Activated naive CD4-positive, alpha-beta T cell treated with anti-CD3 and anti-CD28 coated beads, Interleukin-2, amount 50 U/mL, for 24 hours (primary cell): ENCODE measurements at regions not wholly inside any gene's neighbourhood (a gene's known extent, or its start where the extent isn't known, plus 50 kb on each side); places are given as distances from the start of the nearest gene placed in this dataset.
"Not testable (repeated sequence)": the region's sequence is repeated elsewhere in the genome, so short reads cannot be mapped to it uniquely, and the experiment has no call there.

ENCODE experiments used
- H3K27ac Mint-ChIP-seq: one replicate; pipeline ENCODE4 v1.8.0; 2021; ENCODE audit warnings: mild to moderate bottlenecking, mixed read lengths
- H3K27me3 Mint-ChIP-seq: one replicate; pipeline ENCODE4 v1.8.0; 2021; ENCODE audit warnings: mixed read lengths
- H3K36me3 Mint-ChIP-seq: one replicate; pipeline ENCODE4 v1.8.0; 2021; ENCODE audit warnings: mixed read lengths
- H3K4me1 Mint-ChIP-seq: one replicate; pipeline ENCODE4 v1.8.0; 2021; ENCODE audit warnings: mixed read lengths
- H3K4me3 Mint-ChIP-seq: one replicate; pipeline ENCODE4 v1.8.0; 2021; ENCODE audit warnings: mild to moderate bottlenecking, mixed read lengths
- H3K9me3 Mint-ChIP-seq: one replicate; pipeline ENCODE4 v1.8.0; 2021; ENCODE audit warnings: mixed read lengths

DNA sequence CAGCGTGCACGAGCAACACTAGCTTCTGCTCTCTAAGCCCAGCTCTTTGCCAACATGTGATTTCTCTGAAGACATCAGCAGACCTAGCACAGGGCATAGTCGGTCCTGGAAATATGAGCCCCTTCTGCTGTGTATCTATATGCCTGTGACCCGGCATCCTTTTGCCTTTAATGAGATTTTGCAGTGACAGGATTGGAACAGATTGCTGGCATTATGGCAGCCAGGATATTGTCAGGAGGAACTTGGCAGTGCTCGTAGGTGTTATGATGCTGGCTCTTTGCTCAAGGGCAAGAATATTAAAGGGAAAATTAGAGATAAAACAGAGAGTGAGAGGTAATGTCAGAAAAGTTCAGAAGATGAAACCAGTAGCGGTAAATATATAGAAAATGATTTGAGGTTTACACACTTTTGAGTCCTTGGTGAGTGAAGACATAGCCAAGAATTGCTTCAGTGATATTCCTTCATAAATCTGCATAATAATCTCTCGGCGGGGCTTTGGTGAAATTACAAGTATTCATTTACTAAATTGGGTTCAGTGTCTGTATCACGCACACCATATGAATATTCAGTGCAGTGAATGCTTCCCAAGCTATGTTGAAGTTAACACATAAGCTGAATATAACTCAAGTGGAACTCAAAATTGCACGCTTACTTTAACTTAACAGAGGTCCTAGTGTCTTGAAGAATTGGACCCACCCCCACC, 502.1 kb upstream of the NR3C2 start:
- Mint-ChIP-seq H3K4me3 (no peak overlapping the region), H3K9me3 (no peaks in the 10 kb centered on the region), H3K27me3 (peaks cover 1% of the 10 kb centered on the region), H3K36me3 (no peaks in the 10 kb centered on the region), H3K27ac (no peak overlapping the region), H3K4me1 (no peaks in the 10 kb centered on the region)

DNA sequence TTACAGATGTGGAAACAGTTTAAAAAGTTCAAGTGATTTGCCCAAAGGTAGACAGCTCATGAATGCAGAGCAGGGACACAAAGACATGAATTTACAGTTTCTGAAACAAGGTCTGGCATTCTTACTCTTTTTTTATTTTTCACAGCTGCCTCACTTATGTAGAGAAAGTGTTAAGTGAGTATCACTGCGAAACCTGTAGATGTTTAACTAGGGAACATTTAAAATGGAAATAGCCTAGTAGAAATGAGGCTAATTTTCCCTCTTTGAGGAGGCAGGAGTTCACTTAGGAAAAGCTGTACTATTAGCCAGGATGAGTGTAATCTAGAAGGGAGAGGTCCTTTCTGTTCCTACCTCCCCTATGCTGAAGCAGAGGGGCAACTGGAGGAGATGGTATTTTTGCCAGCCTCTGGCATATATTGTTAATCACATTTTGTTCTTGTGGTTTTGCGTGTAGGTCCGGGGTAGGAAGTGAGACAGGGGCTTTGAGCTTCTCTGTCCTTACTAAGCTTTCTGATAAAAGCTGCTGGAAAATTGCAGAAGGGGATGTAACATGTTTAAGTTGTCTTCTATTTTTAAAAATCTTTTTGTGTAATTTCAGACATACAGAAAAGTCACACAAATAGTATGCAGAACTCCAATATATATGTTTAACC, 492.8 kb upstream of the NR3C2 start:
- H3K4me1 Mint-ChIP-seq: no peaks in the 10 kb centered on the region
- H3K9me3 Mint-ChIP-seq: peaks cover 18% of the 10 kb centered on the region
- H3K27ac Mint-ChIP-seq: no peak overlapping the region
- no peak overlapping the region for H3K4me3 Mint-ChIP-seq
- H3K36me3 Mint-ChIP-seq: no peaks in the 10 kb centered on the region
- H3K27me3 Mint-ChIP-seq: no peaks in the 10 kb centered on the region

DNA sequence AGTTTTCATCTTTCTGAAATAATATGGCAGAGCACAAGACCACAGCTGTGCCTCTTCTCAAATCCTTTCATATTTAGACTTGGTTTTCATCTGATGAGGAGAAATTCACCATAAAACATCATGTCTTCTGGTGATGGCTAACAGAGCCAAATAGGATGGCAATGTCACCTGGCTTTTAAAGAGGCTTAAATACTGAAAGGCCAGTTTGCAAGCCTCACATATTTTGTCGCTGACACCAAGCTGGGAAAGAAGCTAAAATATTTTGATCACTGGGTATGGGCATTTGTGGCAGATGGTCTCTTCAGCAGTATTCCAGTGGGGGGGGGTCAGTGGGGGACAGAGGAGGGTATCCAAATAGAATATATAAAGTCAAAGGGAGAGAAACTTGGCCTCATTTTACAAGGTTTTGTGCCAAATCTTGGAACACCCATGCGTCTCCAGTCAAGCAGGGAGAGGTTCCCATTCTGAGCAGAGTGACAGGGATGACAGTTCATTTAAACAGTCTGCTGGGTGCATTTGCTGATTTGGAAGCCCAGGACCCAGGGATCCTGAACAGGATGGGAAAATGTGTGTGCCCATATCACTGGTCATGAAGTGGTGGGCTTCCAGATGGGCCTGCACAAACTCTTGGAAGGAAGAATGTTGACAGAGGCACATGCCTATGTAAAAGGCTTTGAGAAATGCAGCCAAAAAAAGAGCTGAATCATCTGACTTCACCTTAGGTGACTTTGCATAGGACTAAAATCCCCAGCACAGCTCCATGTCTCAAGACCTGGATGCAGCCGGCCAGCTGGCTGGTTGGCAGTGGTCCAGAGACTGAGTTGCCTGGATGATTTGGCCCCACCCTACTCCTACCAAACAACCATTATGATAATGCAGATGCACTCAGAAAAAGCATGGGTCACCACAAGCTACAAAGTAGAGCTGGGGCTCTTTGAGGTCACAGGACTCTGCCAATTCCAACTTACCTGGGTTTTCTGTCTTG, 484.4 kb upstream of the NR3C2 start:
- Mint-ChIP-seq H3K4me1 (no peaks in the 10 kb centered on the region), H3K4me3 (no peak overlapping the region), H3K27ac (no peak overlapping the region), H3K36me3 (no peaks in the 10 kb centered on the region), H3K27me3 (peaks cover 3% of the 10 kb centered on the region), H3K9me3 (peaks cover 23% of the 10 kb centered on the region)

DNA sequence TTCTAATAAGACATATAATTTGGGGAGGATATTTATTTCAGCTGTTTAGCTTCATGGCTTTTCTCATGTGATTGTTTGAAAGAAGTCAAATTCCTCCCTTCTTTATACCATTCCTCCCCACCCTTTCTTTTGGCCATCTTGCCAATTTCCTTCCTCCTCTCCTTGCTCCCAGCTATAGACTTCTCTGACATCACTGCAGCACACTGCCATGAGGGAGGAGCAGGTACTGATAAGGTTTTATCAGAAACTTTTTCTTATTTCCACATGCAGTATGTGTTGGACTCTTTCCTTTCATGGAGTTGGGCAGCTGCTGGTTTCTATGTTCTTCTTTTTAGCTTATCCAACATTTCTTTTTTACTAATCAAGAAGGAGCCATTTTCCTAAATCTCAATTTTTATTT, 481.7 kb upstream of the NR3C2 start:
- Mint-ChIP-seq H3K27ac (no peak overlapping the region), H3K27me3 (peaks cover 3% of the 10 kb centered on the region), H3K9me3 (no peaks in the 10 kb centered on the region), H3K36me3 (no peaks in the 10 kb centered on the region), H3K4me3 (no peak overlapping the region), H3K4me1 (no peaks in the 10 kb centered on the region)

DNA sequence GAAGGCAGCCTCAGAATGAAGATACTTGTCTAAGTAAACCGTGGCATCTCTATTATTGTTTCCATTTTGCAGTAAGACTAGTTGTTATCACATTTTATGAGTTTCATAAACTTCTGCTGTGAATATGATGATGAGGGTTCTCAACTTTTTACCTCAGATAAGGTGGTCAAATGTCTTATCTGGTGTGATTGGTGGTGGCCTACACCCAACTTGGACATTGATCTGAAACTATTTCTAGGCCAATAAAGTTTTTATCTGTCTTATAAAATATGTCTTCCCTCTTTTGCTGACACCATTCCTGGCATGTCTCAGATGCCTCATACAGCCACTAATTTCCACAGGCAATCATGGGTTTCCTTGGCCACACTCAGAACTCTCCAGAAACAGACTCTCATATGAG, 480.3 kb upstream of the NR3C2 start:
- H3K27ac Mint-ChIP-seq: no peak overlapping the region
- peaks cover 1% of the 10 kb centered on the region for H3K27me3 Mint-ChIP-seq
- H3K9me3 Mint-ChIP-seq: no peaks in the 10 kb centered on the region
- no peak overlapping the region for H3K4me3 Mint-ChIP-seq
- H3K4me1 Mint-ChIP-seq: no peaks in the 10 kb centered on the region
- no peaks in the 10 kb centered on the region for H3K36me3 Mint-ChIP-seq

DNA sequence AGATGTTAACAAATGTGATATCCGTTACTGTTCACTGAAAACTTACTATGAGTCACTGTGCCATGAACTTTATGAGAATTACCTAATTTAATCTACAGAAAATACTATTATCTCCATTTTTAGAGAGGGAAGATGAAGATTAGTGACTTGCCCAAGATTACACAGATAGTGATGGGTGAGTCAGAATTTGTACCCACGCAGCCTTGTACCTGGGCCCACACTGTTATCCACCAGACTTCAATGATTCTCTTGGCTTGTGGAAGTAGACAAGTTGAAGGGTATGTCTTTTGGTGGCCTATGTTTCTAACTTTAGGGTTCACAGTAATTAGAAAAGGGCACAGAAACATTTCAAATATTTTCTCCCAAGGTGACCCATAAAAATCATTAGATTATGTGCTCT, 472.5 kb upstream of the NR3C2 start:
- H3K27ac Mint-ChIP-seq: no peak overlapping the region
- no peaks in the 10 kb centered on the region for H3K36me3 Mint-ChIP-seq
- no peaks in the 10 kb centered on the region for H3K9me3 Mint-ChIP-seq
- H3K4me3 Mint-ChIP-seq: no peak overlapping the region
- peaks cover 1% of the 10 kb centered on the region for H3K27me3 Mint-ChIP-seq
- no peaks in the 10 kb centered on the region for H3K4me1 Mint-ChIP-seq

DNA sequence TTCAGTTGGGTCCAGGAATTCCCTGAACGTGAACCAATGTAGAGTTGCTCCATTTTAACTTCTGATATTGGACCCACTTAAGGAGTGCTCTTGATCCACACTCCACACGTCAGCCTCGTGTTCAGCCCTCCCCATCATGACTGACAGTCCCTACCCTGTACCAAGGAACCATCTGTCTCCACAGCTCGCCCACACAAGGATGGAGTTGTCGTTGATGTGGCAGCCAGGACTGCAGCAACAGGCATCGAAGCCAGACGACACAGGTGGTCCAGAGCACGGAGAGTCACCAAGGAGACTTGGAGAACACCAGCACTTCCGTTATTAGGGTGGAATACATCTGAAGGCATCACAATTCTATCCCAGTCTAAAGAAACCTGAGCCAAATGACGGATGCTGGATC, 472.1 kb upstream of the NR3C2 start:
- Mint-ChIP-seq H3K4me1 (no peaks in the 10 kb centered on the region), H3K27me3 (peaks cover 1% of the 10 kb centered on the region), H3K9me3 (no peaks in the 10 kb centered on the region), H3K4me3 (no peak overlapping the region), H3K36me3 (no peaks in the 10 kb centered on the region), H3K27ac (no peak overlapping the region)

DNA sequence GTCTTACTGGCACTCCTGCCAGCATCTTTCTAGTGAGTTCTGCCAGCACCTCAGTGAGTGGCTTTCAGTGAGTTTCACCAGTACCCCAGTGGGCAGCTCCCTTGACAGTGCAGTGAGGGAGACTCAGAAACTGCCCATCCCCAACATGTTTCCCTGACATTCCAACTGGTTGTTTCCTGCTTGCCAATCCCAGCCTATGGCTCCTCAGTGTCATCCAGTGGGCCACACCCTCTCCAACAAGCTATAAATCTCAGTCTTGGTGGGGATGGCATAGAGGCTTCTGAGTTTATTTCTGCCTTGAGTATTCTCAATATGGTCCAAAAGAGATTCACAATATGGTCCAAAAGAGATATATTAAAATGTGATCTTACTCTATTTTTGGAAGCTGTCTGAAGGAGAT, 461.2 kb upstream of the NR3C2 start:
- Mint-ChIP-seq H3K27me3 (peaks cover 1% of the 10 kb centered on the region), H3K9me3 (peaks cover 11% of the 10 kb centered on the region), H3K4me1 (no peaks in the 10 kb centered on the region), H3K4me3 (no peak overlapping the region), H3K27ac (no peak overlapping the region), H3K36me3 (peaks cover 3% of the 10 kb centered on the region)

DNA sequence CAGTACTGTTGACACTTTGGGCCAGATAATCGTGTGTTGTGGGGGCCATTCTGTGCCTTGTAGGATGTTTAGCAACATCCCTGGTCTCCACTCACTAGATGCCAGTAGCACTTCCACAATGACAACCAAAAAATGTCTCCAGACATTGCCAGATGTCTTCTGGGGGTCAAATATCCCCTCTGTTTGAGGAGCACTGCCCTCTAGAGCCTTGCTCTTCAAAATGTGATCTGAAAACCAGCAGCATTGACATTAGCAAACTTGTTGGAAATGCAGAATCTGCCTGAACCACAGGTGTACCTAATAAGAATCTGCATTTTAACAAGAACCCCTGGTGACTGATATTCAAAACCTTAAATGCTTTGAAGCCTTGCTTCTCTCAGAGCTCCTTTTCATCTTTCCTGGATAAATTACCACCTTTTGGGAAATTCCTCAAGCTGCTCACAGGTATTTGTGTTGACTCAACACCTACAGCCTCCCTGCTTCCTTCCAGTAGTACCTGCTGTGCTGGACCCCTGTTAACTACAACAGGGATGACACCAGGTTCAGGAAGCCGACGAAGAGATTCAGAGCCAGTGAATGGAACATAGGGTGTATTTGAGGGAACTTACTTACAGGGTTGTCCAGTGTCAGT, 459.0 kb upstream of the NR3C2 start:
- H3K4me1 Mint-ChIP-seq: no peaks in the 10 kb centered on the region
- H3K4me3 Mint-ChIP-seq: no peak overlapping the region
- peaks cover 13% of the 10 kb centered on the region for H3K9me3 Mint-ChIP-seq
- no peak overlapping the region for H3K27ac Mint-ChIP-seq
- peaks cover 4% of the 10 kb centered on the region for H3K36me3 Mint-ChIP-seq
- peaks cover 1% of the 10 kb centered on the region for H3K27me3 Mint-ChIP-seq

DNA sequence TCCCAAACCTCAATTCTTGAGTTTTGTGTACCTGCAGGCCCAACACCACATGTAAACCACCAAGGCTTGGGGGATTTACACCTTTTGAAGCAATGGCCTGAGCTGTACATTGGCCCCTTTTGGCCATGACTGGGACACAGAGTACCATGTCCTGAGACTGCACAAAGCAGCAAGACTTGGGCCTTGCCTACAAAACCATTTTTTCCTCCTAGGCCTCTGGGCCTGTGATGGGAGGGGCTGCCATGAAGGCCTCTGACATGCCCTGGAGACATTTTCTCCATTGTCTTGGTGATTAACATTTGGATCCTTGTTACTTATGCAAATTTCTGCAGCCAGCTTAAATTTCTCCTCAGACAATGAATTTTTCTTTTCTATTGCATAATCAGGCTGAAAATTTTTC, 455.9 kb upstream of the NR3C2 start:
- not testable (repeated sequence) for H3K4me3 Mint-ChIP-seq, H3K4me1 Mint-ChIP-seq, H3K27me3 Mint-ChIP-seq, H3K27ac Mint-ChIP-seq, H3K36me3 Mint-ChIP-seq
- H3K9me3 Mint-ChIP-seq: peaks cover 13% of the 10 kb centered on the region

DNA sequence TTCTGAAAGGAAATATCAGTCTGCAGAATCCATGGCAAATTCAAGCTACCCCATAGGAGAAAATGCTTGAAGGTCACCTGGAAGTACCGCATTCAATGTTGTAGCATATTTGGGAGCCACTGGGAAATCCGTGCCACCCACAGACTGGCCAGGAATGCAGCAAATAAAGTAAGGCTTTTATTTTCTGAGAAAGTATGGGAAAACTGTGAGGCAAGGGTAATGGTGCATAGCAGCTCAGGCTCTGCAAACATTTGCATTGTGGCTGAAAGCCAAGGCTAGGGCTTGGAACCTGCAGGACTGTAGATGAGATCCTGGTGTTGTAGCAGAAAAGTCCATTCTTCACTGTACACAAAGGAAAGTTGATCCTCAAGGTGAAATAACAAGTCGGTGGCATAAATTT, 450.9 kb upstream of the NR3C2 start:
- Mint-ChIP-seq H3K36me3 (peaks cover 2% of the 10 kb centered on the region), H3K27ac (no peak overlapping the region), H3K9me3 (no peaks in the 10 kb centered on the region), H3K4me3 (no peak overlapping the region), H3K4me1 (no peaks in the 10 kb centered on the region), H3K27me3 (no peaks in the 10 kb centered on the region)

DNA sequence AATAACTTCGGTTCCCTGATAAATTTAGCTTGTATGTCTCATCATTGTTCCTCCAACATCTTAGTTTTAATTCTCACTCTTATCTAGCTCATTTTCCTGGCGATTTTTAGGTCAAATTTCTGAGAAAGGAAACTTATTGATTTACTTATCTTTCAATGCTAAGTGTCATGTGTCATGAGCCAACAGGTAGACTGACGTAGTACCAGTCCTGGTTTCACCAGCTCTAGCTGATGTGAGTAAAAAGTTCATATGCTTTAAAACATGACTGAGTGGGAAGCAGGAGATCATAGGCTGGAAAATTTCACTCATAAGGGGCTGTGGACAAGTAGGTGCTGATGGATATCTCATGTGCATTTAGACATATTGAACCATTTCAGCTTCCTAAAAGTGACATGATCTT, 441.7 kb upstream of the NR3C2 start:
- no peaks in the 10 kb centered on the region for H3K4me1 Mint-ChIP-seq
- no peak overlapping the region for H3K27ac Mint-ChIP-seq
- H3K27me3 Mint-ChIP-seq: no peaks in the 10 kb centered on the region
- H3K9me3 Mint-ChIP-seq: no peaks in the 10 kb centered on the region
- no peak overlapping the region for H3K4me3 Mint-ChIP-seq
- no peaks in the 10 kb centered on the region for H3K36me3 Mint-ChIP-seq

DNA sequence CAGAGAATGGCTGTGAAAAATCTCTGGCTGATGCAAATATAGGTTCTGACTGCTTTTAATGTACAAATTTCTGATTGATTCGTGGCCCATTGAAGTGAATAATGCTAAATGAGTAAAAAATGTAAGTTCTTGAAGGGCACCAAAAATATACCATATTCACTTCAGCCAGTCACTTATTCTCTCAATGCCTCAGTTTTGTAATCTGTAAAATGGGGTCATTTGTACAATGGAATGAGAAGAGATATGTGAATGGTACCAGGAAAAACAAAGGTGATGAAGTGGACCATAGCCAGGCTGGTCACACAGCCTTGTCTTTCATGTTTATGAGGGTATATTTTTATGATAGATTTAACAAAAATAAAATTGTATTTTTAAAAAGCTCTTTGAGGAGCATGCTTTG, 441.2 kb upstream of the NR3C2 start:
- Mint-ChIP-seq H3K4me1 (no peaks in the 10 kb centered on the region), H3K27me3 (no peaks in the 10 kb centered on the region), H3K27ac (no peak overlapping the region), H3K4me3 (no peak overlapping the region), H3K36me3 (no peaks in the 10 kb centered on the region), H3K9me3 (no peaks in the 10 kb centered on the region)

DNA sequence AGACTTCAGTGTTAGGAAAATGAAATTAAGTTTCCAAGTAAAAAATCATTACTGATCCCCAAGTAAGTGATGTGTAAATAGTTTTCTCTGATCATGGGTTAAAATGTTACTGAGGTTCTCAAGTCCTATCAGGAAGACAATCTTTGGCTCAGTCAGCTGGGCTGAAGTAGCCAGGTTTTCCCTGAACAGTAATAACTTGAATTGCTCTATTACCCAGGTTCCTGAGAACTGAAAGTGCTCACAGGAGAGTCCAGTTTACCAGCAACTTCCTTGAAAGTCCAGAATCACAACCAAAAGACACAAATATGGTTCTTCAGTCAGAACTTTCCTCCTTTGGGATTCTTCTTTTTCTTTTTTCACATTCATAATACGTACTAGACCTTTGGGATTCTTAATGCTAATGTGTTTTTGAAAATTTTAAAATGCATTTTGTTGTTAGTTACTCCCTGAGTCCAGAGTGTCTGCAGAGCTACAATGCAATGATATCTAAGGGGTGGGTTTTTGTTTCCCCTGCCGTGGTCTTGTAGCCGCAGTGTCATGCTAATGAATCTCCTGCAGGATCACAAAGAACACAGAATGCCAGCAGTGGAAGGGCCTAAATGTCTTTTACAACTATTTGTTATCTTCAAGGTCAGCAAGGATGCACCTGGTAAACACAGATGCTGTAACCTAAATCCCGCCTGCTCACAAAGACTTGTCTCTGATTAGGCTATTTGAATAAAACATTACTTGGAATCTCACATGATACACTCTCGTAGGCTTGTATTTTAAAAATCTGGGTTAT, 439.8 kb upstream of the NR3C2 start:
- no peak overlapping the region for H3K27ac Mint-ChIP-seq
- no peaks in the 10 kb centered on the region for H3K36me3 Mint-ChIP-seq
- H3K27me3 Mint-ChIP-seq: no peaks in the 10 kb centered on the region
- H3K9me3 Mint-ChIP-seq: no peaks in the 10 kb centered on the region
- H3K4me3 Mint-ChIP-seq: no peak overlapping the region
- H3K4me1 Mint-ChIP-seq: no peaks in the 10 kb centered on the region

DNA sequence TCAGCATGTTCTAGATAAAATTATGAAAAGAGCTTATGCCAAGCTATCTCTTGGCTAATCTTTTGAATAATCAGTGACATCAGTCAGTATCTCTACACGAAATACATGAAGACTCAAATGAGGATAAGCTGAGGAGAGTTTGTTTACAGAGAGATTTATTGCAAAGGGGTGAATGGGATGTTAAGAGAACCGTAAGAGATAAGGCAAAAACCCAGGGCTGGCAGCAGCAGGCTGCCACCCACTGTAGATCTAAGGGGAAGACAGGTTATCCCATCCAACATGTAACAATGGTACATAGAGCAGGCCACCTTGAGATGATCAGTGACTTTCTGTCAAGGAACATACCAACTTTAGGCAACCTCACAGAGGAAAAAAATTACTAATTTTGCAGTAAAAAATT, 432.1 kb upstream of the NR3C2 start:
- peaks cover 3% of the 10 kb centered on the region for H3K36me3 Mint-ChIP-seq
- H3K4me3 Mint-ChIP-seq: no peak overlapping the region
- no peaks in the 10 kb centered on the region for H3K4me1 Mint-ChIP-seq
- no peak overlapping the region for H3K27ac Mint-ChIP-seq
- no peaks in the 10 kb centered on the region for H3K9me3 Mint-ChIP-seq
- H3K27me3 Mint-ChIP-seq: peaks cover 4% of the 10 kb centered on the region
